ENCODE measurements at regions not wholly inside any gene's neighbourhood (a gene's known extent, or its start where the extent isn't known, plus 50 kb on each side); places are given as distances from the start of the nearest gene placed in this dataset.
A peak's percentile ranks its signal among the peaks of the same experiment; 100 is the strongest.

DNA sequence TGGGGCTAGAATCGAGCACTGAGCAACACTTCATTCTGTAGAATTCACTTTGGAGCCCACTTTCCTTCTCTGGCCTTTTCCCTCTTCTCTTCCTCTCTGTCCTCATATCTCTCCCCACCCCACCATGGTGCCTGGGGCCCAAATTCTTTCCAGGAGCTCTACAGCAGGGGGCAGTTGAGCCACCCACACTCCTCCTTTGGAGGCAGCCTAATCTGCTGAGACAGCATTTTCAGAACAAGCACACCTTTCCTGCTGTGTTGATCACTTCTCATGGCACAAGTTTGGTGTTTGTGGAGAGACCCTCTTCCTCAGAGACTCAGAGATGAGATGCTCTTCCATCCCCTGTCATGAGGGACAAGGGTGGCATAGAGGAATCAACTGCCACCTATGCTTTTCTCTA, 52.0 kb upstream of the PRR23C start (continued):
- TF ChIP-seq MAFF (IDR thresholded peaks at IDR 0.05; ENCODE audit: low read length) (peak; percentile 98), PHF8 (IDR thresholded peaks at IDR 0.05; ENCODE audit: borderline replicate concordance, low read length) (no peak), NBN (IDR thresholded peaks at IDR 0.05; ENCODE audit: low read depth) (no peak), ZNF695 (CRISPR knock-in tag; IDR thresholded peaks at IDR 0.05) (no peak), PHB2 (IDR thresholded peaks at IDR 0.05; ENCODE audit: low read depth) (no peak)
- TF ChIP-seq, protein P1, sequence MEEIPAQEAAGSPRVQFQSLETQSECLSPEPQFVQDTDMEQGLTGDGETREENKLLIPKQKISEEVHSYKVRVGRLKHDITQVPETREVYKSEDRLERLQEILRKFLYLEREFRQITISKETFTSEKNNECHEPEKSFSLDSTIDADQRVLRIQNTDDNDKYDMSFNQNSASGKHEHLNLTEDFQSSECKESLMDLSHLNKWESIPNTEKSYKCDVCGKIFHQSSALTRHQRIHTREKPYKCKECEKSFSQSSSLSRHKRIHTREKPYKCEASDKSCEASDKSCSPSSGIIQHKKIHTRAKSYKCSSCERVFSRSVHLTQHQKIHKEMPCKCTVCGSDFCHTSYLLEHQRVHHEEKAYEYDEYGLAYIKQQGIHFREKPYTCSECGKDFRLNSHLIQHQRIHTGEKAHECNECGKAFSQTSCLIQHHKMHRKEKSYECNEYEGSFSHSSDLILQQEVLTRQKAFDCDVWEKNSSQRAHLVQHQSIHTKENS (CRISPR knock-in tag; IDR thresholded peaks at IDR 0.05) = no peak

DNA sequence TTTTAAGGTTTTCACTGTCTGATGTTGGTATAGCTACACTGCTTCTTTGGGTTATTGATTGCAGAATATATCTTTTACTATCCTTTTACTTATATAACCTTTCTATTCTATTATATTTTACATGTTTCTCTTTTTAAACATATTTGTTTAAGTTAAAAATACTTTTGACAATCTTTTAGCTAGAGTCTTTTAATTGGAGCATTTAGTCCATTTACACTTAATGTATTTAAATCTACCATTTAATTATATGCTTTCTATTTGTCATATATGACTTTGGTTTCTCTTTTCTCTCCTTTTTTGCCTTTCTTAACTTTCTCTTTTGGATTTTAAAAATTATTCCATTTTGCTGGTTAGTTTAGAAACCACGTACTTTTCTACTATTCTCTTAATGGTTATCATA, 53.7 kb upstream of the PRR23C start:
- H3K4me1 ChIP-seq (replicated peaks in 1 of 2; ENCODE audit: control insufficient read depth in 2 of 2, insufficient read depth in 2 of 2, low read length in 2 of 2) = no peaks in the 10 kb centered on the region
- no TSS peak for BruUV-seq (replicated peaks)
- in situ Hi-C loops (cut with MboI) (no loop called here), intact Hi-C loops (cut with micrococcal nuclease) (no loop called here)
- FAIRE-seq (no peak), ATAC-seq (no peak), DNase-seq (ENCODE audit: extremely low read depth in 1 of 4, low spot score in 3 of 4) (no peak)
- WGBS (ENCODE audit: insufficient coverage, low coverage, missing lambda C conversion rate) = 23% methylated on average over 1 of the region's 1 CpG
- no peak overlapping the region for H3K4me2 ChIP-seq (ENCODE audit: insufficient read depth, low read length)
- no peaks in the 10 kb centered on the region for H3K36me3 ChIP-seq (ENCODE audit: control insufficient read depth, insufficient read depth, low read length)
- no peaks in the 10 kb centered on the region for H3K9me3 ChIP-seq (replicated peaks; ENCODE audit: control insufficient read depth, insufficient read depth, low read depth, low read length)
- H2AFZ ChIP-seq (ENCODE audit: low read depth, low read length) = no peak overlapping the region
- no peak overlapping the region for H3K4me3 ChIP-seq
- no peaks in the 10 kb centered on the region for H3K79me2 ChIP-seq (ENCODE audit: control insufficient read depth, insufficient read depth, low read length)
- POLR2A ChIA-PET = no interaction called here
- no peak for TF ChIP-seq IRF2 (CRISPR knock-in tag; IDR thresholded peaks at IDR 0.05)
- no peak for TF ChIP-seq PCBP2 (IDR thresholded peaks at IDR 0.05; ENCODE audit: low read depth, low read length, poor library complexity, severe bottlenecking)
- no peak for TF ChIP-seq PPARD (CRISPR knock-in tag; IDR thresholded peaks at IDR 0.05)
- TF ChIP-seq ZKSCAN3 (CRISPR knock-in tag; IDR thresholded peaks at IDR 0.05) = no peak
- no peak for TF ChIP-seq ZNF324 (CRISPR knock-in tag; IDR thresholded peaks at IDR 0.05)
- no peak for TF ChIP-seq CBFB (CRISPR knock-in tag; IDR thresholded peaks at IDR 0.05)
- TF ChIP-seq NFXL1 (CRISPR knock-in tag; IDR thresholded peaks at IDR 0.05) = no peak
- TF ChIP-seq PRMT5 (CRISPR knock-in tag; IDR thresholded peaks at IDR 0.05) = no peak
- no peak for TF ChIP-seq ZNF263 (CRISPR knock-in tag; IDR thresholded peaks at IDR 0.05; ENCODE audit: borderline replicate concordance)
- 0 out of 2 replicates have a peak, but pooled peaks have one; percentile 23 for TF ChIP-seq ZNF354B (CRISPR knock-in tag; IDR thresholded peaks at IDR 0.05)
- TF ChIP-seq, protein P2, sequence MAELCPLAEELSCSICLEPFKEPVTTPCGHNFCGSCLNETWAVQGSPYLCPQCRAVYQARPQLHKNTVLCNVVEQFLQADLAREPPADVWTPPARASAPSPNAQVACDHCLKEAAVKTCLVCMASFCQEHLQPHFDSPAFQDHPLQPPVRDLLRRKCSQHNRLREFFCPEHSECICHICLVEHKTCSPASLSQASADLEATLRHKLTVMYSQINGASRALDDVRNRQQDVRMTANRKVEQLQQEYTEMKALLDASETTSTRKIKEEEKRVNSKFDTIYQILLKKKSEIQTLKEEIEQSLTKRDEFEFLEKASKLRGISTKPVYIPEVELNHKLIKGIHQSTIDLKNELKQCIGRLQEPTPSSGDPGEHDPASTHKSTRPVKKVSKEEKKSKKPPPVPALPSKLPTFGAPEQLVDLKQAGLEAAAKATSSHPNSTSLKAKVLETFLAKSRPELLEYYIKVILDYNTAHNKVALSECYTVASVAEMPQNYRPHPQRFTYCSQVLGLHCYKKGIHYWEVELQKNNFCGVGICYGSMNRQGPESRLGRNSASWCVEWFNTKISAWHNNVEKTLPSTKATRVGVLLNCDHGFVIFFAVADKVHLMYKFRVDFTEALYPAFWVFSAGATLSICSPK (IDR thresholded peaks at IDR 0.05; ENCODE audit: borderline replicate concordance) = no peak
- peak; percentile 98 for TF ChIP-seq ZNF507 (tag; conservative IDR thresholded peaks at IDR 0.05)
- CTCF ChIA-PET (ENCODE audit: low intra/inter-chr PET ratio) = interaction anchor here (0.6 kb wide), 1 partner anchor 108 kb away, joined by 3 read pairs; no protein-coding TSS in a partner anchor
- no peaks in the 10 kb centered on the region for H4K20me1 ChIP-seq (replicated peaks; ENCODE audit: control insufficient read depth, insufficient read depth, low read length)
- H3K27me3 ChIP-seq (ENCODE audit: control insufficient read depth in 2 of 2, insufficient read depth in 2 of 2, low read length in 2 of 2) = no peaks in the 10 kb centered on the region; a peak in 1 of 5 replicates
- H3K9ac ChIP-seq (ENCODE audit: insufficient read depth in 1 of 2, low read depth in 2 of 2, low read length in 2 of 2) = no peak overlapping the region
- no peak overlapping the region for H3K27ac ChIP-seq (ENCODE audit: extremely low read depth, low read depth, low read length)
- H3K9me1 ChIP-seq (ENCODE audit: control insufficient read depth, insufficient read depth, low read length) = no peaks in the 10 kb centered on the region
